ENCODE measurements at regions not wholly inside any gene's neighbourhood (a gene's known extent, or its start where the extent isn't known, plus 50 kb on each side); places are given as distances from the start of the nearest gene placed in this dataset.

- Histone ChIP-seq H3K4me1 (ENCODE audit: insufficient read depth, low read length, poor library complexity, severe bottlenecking) (no peaks in the 10 kb centered on the region), H3K27ac (ENCODE audit: low read depth, low read length, poor library complexity, severe bottlenecking) (no peak overlapping the region), H3K36me3 (ENCODE audit: insufficient read depth, low read length, poor library complexity, severe bottlenecking) (no peaks in the 10 kb centered on the region), H3K9me3 (ENCODE audit: low read depth, low read length, poor library complexity, severe bottlenecking) (no peaks in the 10 kb centered on the region), H3K27me3 (replicated peaks; ENCODE audit: insufficient read depth, low read depth, low read length, poor library complexity) (peaks cover 3% of the 10 kb centered on the region), H3K4me3 (ENCODE audit: low read depth, low read length, poor library complexity, severe bottlenecking) (no peak overlapping the region)
- CTCF ChIA-PET: no interaction called here
- no peak for DNase-seq (ENCODE audit: low spot score)
- no TSS peak for BruUV-seq (replicated peaks)
- TF ChIP-seq EZH2 (IDR thresholded peaks at IDR 0.05; ENCODE audit: borderline replicate concordance, low read depth, low read length, poor library complexity, severe bottlenecking) (no peak), CTCF (conservative IDR thresholded peaks at IDR 0.05; ENCODE audit: low read depth, low read length) (no peak)
- POLR2A ChIA-PET (ENCODE audit: low non-redundant PET): no interaction called here
- intact Hi-C loops (cut with micrococcal nuclease; ENCODE audit: unreplicated experiment): no loop called here
Observed at GRCh38 chr2:41644936-41645335, 402.9 kb upstream of the PKDCC start.

GRCh38 chr2:41647468-41648050 is 400.3 kb upstream of the PKDCC start:
- Histone ChIP-seq H3K9me3 (ENCODE audit: low read depth, low read length, poor library complexity, severe bottlenecking) (no peaks in the 10 kb centered on the region), H3K4me3 (ENCODE audit: low read depth, low read length, poor library complexity, severe bottlenecking) (no peak overlapping the region), H3K36me3 (ENCODE audit: insufficient read depth, low read length, poor library complexity, severe bottlenecking) (no peaks in the 10 kb centered on the region), H3K4me1 (ENCODE audit: insufficient read depth, low read length, poor library complexity, severe bottlenecking) (no peaks in the 10 kb centered on the region), H3K27me3 (replicated peaks; ENCODE audit: insufficient read depth, low read depth, low read length, poor library complexity) (peaks cover 3% of the 10 kb centered on the region), H3K27ac (ENCODE audit: low read depth, low read length, poor library complexity, severe bottlenecking) (no peak overlapping the region)
- intact Hi-C loops (cut with micrococcal nuclease; ENCODE audit: unreplicated experiment): no loop called here
- DNase-seq (ENCODE audit: low spot score): no peak
- ChIA-PET CTCF (no interaction called here), POLR2A (ENCODE audit: low non-redundant PET) (no interaction called here)
- no TSS peak for BruUV-seq (replicated peaks)
- no peak for TF ChIP-seq CTCF (conservative IDR thresholded peaks at IDR 0.05; ENCODE audit: low read depth, low read length)
- no peak for TF ChIP-seq EZH2 (IDR thresholded peaks at IDR 0.05; ENCODE audit: borderline replicate concordance, low read depth, low read length, poor library complexity, severe bottlenecking)

- ChIA-PET POLR2A (ENCODE audit: low non-redundant PET) (no interaction called here), CTCF (no interaction called here)
- no peaks in the 10 kb centered on the region for H3K27me3 ChIP-seq (replicated peaks; ENCODE audit: insufficient read depth, low read depth, low read length, poor library complexity)
- BruUV-seq (replicated peaks): no TSS peak
- intact Hi-C loops (cut with micrococcal nuclease; ENCODE audit: unreplicated experiment): no loop called here
- no peak overlapping the region for H3K4me3 ChIP-seq (ENCODE audit: low read depth, low read length, poor library complexity, severe bottlenecking)
- no peaks in the 10 kb centered on the region for H3K9me3 ChIP-seq (ENCODE audit: low read depth, low read length, poor library complexity, severe bottlenecking)
- no peak for DNase-seq (ENCODE audit: low spot score)
- TF ChIP-seq CTCF (conservative IDR thresholded peaks at IDR 0.05; ENCODE audit: low read depth, low read length): no peak
- no peak for TF ChIP-seq EZH2 (IDR thresholded peaks at IDR 0.05; ENCODE audit: borderline replicate concordance, low read depth, low read length, poor library complexity, severe bottlenecking)
- H3K4me1 ChIP-seq (ENCODE audit: insufficient read depth, low read length, poor library complexity, severe bottlenecking): no peaks in the 10 kb centered on the region
- no peak overlapping the region for H3K27ac ChIP-seq (ENCODE audit: low read depth, low read length, poor library complexity, severe bottlenecking)
- H3K36me3 ChIP-seq (ENCODE audit: insufficient read depth, low read length, poor library complexity, severe bottlenecking): no peaks in the 10 kb centered on the region
Observed at GRCh38 chr2:41657226-41657625, 390.6 kb upstream of the PKDCC start.

Measured in A673 (cell line).